ENCODE measurements at regions not wholly inside any gene's neighbourhood (a gene's known extent, or its start where the extent isn't known, plus 50 kb on each side); places are given as distances from the start of the nearest gene placed in this dataset.
A peak's percentile ranks its signal among the peaks of the same experiment; 100 is the strongest.
"Not testable (repeated sequence)": the region's sequence is repeated elsewhere in the genome, so short reads cannot be mapped to it uniquely, and the experiment has no call there.

DNA sequence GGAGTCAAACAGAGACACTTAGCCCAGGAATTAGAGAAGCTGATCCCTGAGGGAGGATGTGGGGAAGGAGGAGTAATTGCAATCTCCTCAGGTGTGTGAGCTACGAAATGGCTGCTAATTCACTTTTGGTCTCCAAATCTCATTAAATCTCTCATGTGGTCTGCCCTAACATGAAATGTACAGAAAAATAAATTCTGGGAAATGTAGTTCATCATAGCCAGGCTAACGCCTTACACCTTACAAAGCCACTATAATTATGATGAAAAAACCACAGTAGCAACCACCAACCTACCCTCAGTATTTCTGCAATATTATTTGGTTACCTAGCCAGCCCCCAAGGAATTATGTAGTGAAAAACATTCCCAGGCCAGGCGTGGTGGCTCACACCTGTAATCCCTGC lies 354.0 kb downstream of the TMEM167A start:
- DNase-seq: no peak
- intact Hi-C loops (cut with DNase I): no loop called here

DNA sequence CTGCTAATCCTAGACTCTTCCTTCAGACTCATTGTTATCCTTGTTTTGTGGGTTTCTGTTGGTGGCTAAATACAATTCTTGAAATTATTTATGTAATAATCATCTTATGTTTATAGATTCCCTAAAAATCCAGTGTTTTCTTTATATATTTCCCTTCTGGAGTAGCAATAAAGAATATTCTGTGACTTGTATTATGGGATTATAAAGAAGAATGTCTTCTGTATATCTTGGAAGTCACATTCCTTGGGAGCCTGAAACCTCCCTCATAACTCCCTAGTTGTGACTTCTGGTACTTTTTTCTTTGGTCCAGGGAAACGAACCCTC lies 356.1 kb downstream of the TMEM167A start:
- intact Hi-C loops (cut with DNase I): no loop called here
- no peak for DNase-seq

DNA sequence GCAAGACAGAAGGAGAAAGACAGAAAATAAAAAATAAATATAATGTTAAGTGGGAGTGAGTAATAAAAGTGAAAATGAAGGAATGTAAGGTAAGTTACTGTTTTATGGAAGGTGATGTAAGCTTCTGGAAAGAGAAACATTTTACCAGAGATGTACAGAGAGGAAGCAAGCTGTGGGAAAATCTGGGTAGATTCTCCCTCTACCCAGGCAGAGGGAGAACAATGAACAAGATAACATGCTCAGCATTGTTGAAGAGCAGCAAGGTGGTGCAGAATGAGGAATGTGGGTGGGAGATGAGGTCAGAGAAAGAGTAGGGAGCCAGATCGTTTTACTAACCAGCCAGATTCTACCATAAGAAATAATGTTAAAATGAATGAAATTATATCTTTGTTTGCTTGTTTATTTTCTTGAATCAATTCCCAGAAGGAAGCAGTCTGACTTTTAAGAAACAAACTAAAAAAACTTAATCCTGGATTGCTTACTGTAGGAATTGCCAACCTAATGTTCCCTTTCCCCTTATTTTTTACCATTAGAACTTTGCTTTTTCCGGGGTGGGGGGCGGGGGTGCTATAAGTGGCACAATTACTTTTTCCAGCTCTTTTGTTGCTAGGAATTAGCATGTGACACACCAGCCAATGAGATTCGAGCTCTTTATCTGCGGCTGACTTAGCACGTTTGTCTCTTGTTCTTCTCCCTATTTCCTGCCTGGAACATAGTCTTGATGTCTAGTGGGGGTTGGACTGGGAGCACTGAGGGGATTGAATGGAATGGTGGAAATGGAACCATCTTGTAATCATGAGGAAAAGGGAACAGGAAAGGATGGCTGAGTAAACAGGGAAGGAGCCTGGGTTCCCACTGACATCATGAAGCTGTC lies 356.7 kb downstream of the TMEM167A start:
- intact Hi-C loops (cut with DNase I): no loop called here
- DNase-seq: no peak

DNA sequence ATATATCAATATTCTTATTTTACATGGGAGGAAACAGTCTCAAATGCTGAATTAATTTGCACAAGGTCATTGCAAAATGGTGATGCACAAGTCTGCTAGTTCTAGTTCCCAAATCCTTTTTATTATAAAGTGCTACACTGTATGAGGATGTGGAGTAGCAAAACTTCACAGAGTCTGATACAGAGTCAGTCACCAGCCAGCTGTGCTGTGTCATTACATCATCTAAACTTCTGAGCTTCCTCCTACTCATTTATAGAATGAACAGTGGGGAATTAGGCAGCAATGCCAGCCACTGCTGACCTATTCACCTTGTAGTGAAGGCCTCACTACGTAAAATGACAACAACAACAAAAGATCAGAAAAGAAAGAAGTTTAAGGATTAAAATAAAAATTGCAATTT lies 357.8 kb downstream of the TMEM167A start:
- intact Hi-C loops (cut with DNase I): no loop called here
- no peak for DNase-seq

DNA sequence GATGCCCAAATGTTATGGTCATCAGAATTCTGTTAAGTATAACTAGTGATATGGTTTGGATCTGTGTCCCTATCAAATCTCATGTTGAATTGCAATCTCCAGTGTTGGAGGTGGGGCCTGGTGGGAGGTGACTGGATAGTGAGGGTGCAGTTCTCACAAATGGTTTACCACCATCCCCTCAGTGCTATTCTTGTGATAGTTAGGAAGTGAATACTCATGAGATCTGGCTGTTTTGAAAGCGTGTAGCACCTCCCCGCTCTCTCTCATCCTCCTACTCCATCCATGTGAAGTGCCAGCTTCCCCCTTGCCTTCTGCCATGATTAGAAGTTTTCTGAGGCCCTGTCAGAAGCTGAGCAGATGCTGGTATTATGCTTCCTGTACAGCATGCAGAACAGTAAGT lies 359.5 kb downstream of the TMEM167A start:
- intact Hi-C loops (cut with DNase I): no loop called here
- DNase-seq: no peak

DNA sequence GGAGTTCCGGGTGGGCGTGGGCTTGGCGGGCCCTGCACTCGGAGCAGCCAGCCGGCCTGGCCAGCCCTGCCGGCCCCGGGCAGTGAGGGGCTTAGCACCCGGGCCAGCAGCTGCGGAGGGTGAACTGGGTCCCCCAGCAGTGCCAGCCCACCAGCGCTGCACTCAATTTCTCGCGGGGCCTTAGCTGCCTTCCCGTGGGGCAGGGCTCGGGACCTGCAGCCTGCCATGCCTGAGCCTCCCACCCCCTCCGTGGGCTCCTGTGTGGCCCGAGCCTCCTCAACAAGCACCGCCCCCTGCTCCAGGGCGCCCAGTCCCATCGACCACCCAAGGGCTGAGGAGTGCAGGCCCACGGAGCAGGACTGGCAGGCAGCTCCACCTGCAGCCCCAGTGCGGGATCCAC lies 362.5 kb downstream of the TMEM167A start:
- intact Hi-C loops (cut with DNase I): not testable (repeated sequence)
- DNase-seq: peak in 2 of 10 donors; percentile 62 to 77

DNA sequence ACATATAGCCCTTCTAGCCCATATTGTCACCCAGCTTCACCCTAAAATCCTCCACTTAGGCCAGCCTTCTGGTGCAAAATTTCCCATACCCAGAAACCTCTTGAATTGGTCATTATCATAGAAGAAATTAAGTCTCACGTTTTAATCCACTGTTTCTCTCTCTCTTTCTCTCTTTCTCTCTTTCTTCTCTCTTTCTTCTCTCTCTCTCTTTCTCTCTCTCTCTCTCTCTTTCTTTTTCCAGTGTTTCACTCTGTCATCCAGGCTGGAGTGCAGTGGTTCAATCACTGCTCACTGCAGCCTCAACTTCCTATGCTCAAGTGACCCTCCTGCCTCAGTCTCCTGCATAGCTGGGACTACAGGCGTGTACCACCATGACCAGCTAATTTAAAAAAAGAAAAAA lies 363.4 kb downstream of the TMEM167A start:
- intact Hi-C loops (cut with DNase I): no loop called here
- no peak for DNase-seq

DNA sequence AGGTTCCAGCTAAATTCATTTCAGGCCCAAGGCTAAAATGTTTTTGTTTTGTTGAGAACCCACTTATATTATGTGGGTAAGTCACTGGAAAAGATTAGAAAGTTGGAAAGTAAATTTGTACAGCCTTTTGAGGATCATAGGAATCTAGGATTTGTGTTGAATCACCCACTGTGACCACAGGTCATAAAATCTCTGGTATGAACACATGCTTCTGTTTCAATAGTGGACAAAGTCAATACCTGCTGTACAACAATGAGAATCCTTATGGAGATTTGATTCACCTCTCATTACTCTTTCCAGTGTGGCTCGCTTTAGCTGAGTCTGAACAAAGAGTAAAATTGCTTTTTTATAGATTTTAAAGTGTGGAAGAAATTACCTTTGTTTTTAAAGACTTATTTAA lies 369.5 kb downstream of the TMEM167A start:
- intact Hi-C loops (cut with DNase I): no loop called here
- no peak for DNase-seq

DNA sequence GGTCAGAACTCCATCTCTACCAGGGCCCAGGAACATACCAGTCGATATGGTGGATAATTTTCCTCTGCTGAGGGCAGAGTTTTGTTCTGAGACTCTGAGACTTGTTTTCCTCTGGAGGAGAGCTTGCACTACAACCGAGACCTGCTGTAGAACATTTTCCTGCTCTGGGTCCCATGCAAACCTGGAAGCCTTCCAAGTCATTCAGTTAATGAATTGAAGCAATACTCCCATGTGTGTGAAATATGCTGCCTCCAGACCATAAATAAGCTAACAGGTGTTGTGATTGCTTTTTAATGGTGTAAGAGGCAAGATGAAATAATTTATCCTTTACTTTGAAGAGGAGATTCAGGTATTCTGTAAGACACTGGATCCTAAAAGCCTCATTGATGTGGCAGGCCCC lies 372.8 kb downstream of the TMEM167A start:
- no peak for DNase-seq
- intact Hi-C loops (cut with DNase I): no loop called here

DNA sequence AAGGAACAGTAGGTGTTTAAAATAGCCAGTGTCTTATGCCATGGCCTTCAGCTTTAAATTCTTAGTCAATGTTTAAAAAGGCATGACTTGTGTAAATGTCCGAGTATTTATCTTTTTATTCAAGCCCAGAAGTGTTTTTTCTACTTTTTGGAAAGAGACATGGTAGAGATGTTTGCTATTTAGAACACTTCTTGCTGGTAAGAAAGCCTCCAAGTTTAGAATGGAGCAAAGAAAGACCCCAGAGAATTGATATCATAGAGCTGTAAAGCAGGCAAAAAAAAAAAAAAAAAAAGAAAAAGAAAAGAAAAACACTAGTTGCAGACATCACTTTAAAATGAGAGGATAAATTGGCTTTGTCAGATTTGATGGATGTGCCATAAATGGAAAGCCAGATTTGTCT lies 375.1 kb downstream of the TMEM167A start:
- intact Hi-C loops (cut with DNase I): no loop called here
- DNase-seq: no peak

DNA sequence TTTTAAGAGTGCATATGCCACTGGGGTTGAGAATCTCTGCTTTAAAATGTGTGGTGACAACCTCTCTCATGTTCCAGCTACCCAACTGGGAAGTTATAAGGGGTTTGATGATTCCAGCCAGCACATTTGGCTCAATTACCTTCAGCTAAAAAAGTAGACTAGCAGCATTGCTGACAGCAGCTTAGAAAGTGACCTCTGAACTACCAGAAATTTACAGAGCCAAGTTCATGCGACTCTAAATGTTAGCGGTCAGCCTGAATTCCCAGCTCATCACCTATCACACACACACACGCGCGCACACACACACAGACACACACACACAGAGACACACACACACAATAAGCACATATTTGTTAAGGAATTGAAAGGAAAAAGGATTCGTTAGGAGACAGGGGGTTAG lies 377.5 kb downstream of the TMEM167A start:
- intact Hi-C loops (cut with DNase I): no loop called here

DNA sequence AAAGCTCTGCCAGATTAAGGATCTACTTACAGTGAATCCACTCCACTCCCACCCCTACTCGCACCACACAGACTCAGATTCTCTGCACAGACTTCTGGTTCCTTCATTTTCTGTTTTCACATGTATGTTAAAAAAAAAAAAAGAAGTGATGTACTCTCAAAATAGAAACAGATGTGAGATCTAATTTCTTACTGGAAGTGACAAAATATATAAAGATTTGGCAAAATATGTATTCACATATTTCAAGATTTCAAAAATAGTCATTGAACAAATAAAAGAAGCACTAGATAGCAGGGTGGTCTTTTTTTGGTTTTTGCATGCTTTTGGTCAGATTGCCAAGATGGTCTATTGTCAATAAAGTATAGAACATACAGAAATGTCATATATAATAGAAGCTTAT lies 379.2 kb downstream of the TMEM167A start:
- intact Hi-C loops (cut with DNase I): no loop called here
- no peak for DNase-seq

More for the DNA sequence above, 377.5 kb downstream of the TMEM167A start:
- no peak for DNase-seq

DNA sequence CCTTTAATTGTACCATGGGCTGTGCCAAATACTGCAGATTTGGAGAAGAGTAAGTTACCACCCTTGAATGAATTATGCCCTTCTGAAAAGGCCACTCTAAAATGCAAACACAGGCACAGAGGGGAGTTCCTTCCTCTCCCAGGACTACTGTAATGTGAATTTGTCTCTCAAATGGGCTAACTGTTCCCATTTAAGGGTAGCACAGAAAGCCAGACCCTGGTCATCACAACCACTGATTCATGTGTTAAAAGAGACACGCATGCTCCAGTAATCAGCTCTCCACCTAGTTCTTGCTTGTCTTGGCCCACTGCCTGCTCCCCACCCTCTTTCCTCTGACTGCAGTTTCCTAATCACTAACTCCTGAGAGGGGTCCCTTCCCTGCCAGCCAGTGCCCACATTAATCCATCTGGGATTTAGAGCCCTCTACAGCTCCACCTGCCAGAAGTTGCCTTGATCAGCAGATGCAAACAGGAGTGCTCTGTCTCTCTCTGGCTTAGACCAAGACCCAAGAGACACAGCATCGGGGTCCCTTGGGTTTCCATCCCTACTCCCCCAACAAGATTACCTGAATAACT lies 382.4 kb downstream of the TMEM167A start:
- intact Hi-C loops (cut with DNase I): no loop called here
- peak in 1 of 10 donors; percentile 27 for DNase-seq

DNA sequence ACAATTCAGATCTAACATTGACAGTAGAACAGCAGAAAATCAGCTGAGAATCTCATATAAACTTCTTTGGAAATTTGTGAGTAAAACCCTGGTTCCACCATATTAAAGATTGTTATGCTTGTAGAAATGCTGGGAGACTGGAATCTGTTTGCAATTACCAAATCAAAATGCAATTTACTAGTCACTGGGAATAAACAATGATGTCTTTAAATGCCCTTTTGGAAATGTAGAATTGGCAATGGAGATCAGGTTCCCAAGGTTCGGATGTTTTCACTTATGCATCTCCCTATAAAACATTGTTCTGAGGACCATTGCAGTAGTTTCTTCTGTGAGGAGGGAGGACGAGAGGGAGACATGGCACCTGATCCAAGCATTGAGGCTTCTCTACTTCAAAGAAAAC lies 384.4 kb downstream of the TMEM167A start:
- intact Hi-C loops (cut with DNase I): no loop called here
- DNase-seq: no peak

DNA sequence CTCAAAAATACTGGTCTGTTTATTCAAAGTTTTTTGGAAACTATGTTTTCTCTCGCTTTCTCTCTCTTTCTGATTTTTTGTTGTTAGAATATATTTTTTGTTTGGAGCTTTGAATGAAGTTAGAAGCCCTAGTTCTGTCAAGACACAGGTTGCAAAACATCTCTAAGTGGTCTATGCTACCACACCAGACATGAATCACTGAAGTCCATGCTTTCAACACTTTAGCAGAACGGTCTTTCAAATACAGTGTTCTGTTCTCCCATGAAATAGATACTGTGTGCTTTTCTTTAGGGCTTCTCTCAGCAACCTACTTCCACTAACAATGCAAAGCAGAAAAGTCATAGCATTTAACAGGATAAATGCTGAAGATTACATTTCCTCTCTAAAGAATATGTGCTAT lies 392.5 kb downstream of the TMEM167A start:
- no peak for DNase-seq
- intact Hi-C loops (cut with DNase I): no loop called here

DNA sequence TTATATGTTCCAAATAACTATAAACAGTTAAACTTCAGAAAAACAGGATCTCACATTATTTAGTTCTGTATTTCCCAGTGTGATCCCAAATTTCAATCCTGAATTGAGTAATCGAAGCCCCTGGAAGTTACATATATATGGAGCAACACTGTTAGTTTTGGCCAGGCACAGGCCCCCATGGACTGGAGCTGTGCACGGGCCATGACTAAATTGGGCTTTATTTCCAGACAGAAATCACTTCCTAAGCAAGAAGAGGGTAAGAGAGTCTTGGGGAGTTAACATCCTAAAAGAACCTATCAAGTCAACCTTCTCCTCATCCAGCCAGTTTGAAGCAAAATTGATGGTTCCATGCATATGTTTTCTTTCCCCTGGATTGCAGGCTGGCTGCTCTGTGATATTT lies 393.0 kb downstream of the TMEM167A start:
- DNase-seq: no peak
- intact Hi-C loops (cut with DNase I): no loop called here

DNA sequence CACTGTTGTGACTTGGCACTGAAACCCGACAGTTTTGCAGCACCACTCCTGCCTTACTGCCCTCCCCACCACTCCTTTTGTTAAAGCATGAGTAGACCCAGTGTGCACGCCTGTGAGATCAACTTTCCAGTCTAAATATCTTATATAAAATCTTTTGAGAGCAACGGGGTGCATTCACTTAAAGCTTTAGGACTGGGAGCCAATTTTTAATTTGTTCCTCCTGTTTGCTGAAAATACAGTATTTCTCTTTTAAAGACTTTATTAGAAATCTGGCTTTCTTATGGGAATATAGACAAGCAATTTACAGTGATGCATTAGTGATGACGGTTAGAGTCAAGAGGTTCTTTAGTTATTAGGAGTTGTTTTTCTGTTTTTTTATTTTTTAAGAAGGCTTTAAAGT lies 397.5 kb downstream of the TMEM167A start:
- DNase-seq: no peak
- intact Hi-C loops (cut with DNase I): no loop called here

DNA sequence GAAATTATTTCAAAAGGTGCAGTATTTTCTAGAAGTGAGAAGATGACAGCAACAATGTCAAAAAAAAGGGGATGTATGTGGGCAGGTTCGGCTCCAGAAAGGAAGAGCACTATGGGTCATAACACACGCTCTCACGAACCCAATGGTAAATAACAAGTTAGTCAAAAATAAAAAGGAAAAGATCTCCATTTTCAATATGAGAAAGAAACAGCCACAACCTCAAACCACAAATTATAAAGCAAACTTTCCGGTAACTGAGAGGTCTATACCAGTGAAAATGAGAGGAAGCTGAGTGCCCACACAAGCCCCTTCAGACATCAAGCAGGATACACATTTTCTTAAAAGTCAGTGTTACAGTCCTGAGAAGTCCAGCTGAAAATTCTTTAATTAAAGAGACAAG lies 398.5 kb upstream of the RPS23 start:
- intact Hi-C loops (cut with DNase I): no loop called here
- DNase-seq: no peak

DNA sequence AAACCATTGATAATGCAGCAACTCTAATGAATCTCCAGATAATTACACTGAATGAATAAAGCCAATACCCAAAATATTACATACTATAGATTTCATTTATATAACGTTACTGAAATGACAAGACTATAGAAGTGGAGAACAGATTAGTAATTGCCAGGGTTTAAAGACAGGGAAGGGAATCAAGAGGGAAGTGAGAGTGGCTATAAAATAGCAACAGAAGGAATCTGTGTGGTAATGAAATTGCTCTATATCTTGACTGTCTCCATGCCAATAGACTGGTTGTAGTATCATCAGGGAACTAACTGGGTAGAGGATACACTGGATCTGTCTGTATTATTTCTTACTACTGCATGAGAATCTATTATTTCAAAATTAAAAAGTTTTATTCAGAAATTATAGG lies 396.5 kb upstream of the RPS23 start:
- intact Hi-C loops (cut with DNase I): no loop called here
- DNase-seq: no peak

DNA sequence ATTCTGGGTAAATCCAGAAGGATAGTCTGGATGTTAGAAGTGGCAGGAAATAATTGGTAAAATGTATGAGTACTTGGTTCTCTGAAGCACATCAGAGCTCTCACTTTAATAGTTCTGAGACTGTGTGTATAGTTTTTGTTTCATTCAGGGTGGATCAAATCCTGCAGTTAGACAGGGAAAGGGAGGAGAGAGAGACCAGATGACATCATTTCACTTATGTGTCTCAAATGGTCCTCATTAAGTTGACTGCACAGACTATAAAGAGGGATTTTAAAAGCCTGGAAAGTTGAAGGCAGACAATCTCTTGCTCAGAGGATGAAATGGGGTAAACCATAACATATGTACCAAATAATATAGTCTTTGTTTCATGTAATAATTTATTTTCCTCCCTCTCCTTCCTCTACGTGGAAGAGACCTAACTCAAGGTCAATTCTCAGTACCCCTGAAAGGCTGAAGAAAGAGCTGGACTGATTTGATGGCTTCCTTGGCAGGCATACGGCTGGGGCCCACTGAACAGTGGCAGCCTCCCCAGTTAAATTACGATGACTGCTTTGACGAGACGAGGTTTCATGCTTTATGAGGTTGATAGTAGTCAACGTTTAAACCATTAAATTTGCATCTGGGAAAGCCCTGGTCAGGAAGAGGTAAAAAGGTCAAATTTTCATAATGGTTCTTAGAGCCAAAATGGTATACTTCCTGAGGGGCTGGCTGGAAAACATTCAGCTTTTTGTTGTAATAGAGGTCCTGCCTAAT lies 395.1 kb upstream of the RPS23 start:
- no peak for DNase-seq
- intact Hi-C loops (cut with DNase I): no loop called here

DNA sequence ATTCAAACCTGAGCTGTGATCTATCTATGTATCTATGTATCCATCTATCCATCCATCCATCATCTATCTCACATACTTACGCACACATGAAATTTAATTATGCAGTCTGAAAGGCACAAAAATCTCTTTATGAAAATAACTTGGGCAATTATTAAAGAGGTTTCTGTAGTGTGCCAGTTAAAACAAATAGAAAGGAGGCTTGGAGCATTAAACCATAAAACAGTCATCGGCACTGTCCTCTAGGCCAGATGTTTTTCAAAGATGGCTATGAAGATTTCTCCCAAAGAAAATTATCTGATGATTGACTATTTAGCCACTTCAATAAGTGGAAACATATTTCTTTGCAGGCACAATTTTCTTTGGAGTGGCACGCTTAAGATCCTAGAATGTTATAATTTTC lies 392.5 kb upstream of the RPS23 start:
- intact Hi-C loops (cut with DNase I): no loop called here
- no peak for DNase-seq

DNA sequence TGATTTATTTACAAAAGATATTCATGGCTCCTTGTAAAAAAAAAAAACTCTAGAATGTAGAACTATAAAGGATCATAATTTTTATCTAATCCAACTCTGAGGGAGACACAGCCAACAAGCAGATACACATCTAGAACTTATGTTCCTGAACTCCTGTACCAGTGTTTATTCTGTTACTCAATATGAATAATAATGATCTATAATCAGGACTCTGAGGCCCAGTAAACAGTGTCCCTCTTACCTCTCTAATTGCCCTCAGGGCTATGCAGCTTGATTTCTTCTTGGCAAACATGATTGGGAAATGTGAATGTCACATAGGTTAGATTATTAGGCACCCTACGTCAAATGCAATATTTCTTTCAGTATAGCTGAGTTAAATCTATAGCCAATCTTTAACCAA lies 391.6 kb upstream of the RPS23 start:
- intact Hi-C loops (cut with DNase I): no loop called here
- DNase-seq: no peak
